ENCODE measurements at regions not wholly inside any gene's neighbourhood (a gene's known extent, or its start where the extent isn't known, plus 50 kb on each side); places are given as distances from the start of the nearest gene placed in this dataset.
A peak's percentile ranks its signal among the peaks of the same experiment; 100 is the strongest.

GRCh38 chr6:67875877-67876383 is 759.2 kb upstream of the ADGRB3 start:
- TF ChIP-seq TAF1 (IDR thresholded peaks at IDR 0.05; ENCODE audit: low read depth, low read length) (no peak), RAD21 (IDR thresholded peaks at IDR 0.05 in 1 of 2, conservative IDR thresholded peaks at IDR 0.05 in 1 of 2; ENCODE audit: low read depth in 2 of 2, low read length in 2 of 2) (no peak), POLR2AphosphoS5 (IDR thresholded peaks at IDR 0.05; ENCODE audit: low read depth, low read length) (no peak), SUZ12 (IDR thresholded peaks at IDR 0.05; ENCODE audit: low read length) (no peak), HDAC6 (IDR thresholded peaks at IDR 0.05; ENCODE audit: low read depth, low read length) (no peak), HDAC2 (IDR thresholded peaks at IDR 0.05; ENCODE audit: borderline replicate concordance in 1 of 2, low read depth in 2 of 2, low read length in 2 of 2) (no peak), BRCA1 (IDR thresholded peaks at IDR 0.05; ENCODE audit: low read depth, low read length) (no peak), SRF (IDR thresholded peaks at IDR 0.05; ENCODE audit: low read depth, low read length) (no peak), POLR2A (IDR thresholded peaks at IDR 0.05; ENCODE audit: control extremely low read depth in 1 of 2, low read depth in 2 of 2, low read length in 2 of 2) (no peak), CTCF (IDR thresholded peaks at IDR 0.05; ENCODE audit: control extremely low read depth in 1 of 3, insufficient read depth in 1 of 3, low read depth in 1 of 3, low read length in 3 of 3) (no peak), MAFK (IDR thresholded peaks at IDR 0.05; ENCODE audit: low read depth, low read length) (0 out of 2 replicates have a peak, but pooled peaks have one; percentile 11)

All from H1 (cell line).